GM19468 (cell line): ENCODE measurements at regions not wholly inside any gene's neighbourhood (a gene's known extent, or its start where the extent isn't known, plus 50 kb on each side); places are given as distances from the start of the nearest gene placed in this dataset.
"Not testable (repeated sequence)": the region's sequence is repeated elsewhere in the genome, so short reads cannot be mapped to it uniquely, and the experiment has no call there.

Experiments used
- ATAC-seq: cut with Tn5 transposase; IDR thresholded peaks from one replicate; pipeline ENCODE4 v1.9.1; 2021; ENCODE audit warnings: mild to moderate bottlenecking, moderate library complexity, moderate number of reproducible peaks; ENCODE audit not compliant: unreplicated experiment; ENCODE audit errors: extremely low read depth

DNA sequence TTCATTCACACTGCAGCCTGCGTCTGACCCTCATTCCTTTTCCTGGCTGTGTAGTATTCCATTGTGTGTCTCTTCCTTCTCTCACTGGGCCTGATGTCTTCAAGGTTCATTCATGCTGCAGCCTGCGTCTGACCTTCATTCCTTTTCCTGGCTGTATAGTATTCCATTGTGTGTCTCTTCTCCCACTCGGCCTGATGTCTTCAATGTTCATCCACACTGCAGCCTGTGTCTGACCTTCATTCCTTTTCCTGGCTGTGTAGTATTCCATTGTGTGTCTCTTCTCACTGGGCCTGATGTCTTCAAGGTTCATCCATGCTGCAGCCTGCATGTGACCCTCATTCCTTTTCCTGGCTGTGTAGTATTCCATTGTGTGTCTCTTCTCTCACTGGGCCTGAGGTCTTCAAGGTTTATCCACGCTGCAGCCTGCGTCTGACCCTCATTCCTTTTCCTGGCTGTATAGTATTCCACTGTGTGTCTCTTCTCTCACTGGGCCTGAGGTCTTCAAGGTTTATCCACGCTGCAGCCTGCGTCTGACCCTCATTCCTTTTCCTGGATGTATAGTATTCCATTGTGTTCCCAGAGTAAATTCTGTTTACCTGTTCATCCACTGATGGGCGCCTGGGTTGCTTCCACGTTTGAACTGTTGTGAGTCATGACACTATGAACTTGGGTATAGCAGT lies 191.0 kb downstream of the CRLF2 start:
- not testable (repeated sequence) for ATAC-seq

DNA sequence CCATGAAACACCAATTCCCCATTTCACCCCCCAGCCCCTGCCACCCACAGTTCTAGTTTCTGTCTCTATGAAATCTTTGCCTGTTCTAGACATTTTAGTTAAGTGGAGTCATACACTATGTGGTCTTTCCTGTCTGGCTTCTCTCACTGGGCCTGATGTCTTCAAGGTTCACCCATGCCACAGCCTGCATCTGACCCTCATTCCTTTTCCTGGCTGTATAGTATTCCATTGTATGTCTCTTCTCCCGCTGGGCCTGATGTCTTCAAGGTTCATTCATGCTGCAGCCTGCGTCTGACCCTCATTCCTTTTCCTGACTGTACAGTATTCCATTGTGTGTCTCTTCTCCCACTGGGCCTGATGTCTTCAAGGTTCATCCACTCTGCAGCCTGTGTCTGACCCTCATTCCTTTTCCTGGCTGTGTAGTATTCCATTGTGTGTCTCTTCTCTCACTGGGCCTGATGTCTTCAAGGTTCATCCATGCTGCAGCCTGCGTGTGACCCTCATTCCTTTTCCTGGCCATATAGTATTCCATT lies 191.7 kb downstream of the CRLF2 start:
- ATAC-seq = no peak

DNA sequence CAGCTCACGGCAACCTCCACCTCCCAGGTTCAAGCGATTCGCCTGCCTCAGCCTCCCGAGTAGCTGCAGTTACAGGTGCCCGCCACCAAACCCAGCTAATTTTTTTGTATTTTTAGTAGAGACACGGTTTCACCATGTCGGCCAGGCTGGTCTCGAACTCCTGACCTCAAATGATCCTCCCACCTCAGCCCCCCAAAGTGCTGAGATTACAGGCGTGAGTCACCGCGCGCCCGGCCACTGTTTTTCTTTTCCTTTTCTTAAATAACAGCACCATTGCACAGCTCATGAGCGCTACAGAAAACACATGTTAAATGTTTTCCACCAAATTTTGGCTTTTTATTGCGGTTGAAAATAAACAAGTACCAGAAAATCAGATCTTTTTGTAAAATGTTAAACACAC lies 195.5 kb downstream of the CRLF2 start:
- ATAC-seq = not testable (repeated sequence)

DNA sequence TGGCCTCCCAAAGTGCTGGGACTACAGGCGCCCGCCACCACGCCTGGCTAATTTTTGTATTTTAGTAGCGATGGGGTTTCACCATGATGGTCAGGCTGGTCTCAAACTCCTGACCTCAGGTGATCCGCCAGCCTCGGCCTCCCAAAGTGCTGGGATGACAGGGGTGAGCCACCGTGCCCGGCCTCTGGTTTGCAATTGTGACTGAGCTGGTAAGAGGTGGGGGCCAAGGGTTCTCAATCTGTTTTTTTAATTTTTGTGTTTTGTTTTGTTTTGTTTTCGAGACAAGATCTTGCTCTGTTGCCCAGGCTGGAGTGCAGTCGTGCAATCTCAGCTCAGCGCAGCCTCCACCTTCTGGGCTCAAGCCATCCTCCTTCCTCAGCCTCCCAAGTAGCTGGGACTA lies 196.2 kb downstream of the CRLF2 start:
- not testable (repeated sequence) for ATAC-seq

DNA sequence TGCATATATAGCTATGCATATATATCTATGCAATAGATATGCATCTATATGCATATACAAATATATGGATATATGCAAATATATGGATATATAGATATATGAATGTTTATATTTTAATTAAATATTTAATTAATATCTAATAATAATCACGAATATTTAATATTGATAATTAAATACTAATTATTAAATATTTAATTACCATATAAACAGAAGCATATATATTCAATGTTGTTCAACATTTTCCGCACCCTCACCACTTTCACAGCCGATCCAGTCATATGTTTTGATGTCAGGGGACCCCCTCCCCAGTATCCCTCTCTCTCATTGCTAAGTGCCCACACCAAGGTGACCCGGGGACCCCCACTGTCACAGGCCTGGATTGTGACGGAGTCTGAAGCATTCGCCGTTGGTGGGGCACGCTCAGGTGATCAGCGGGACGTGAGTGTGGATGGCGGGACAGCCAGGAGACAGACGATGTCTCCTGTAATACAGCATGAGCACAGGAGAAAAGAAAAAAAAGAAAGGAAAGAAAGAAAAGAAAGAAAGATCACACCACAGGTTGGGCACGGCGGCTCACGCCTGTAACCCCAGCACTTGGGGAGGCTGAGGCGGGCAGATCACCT lies 199.7 kb downstream of the CRLF2 start:
- no peak for ATAC-seq

DNA sequence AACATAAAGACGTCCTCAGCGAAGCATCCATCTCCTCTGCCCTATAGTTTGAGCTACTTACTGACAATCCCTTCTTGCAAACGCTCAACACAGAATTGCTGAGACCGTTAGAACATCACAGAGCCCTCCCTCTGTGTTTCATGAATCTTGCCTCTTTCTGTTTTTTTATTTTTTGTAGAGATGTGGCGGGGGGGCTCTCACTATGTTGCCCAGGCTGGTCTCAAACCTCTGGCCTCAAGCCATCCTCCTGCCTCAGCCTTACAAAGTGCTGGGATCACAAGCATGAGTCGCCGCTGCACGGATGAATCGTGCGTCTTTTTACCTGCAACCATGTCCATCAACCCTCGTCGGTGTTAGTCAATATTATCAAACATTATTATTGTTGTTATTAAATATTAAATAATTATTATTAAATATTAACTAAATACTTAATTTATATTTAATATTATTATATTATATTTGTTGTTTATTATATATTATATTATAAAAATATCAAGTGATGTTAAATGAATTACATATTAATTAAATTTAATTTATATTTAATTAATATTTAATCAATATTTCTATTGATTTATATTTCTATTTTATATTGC lies 200.7 kb downstream of the CRLF2 start:
- ATAC-seq = no peak

DNA sequence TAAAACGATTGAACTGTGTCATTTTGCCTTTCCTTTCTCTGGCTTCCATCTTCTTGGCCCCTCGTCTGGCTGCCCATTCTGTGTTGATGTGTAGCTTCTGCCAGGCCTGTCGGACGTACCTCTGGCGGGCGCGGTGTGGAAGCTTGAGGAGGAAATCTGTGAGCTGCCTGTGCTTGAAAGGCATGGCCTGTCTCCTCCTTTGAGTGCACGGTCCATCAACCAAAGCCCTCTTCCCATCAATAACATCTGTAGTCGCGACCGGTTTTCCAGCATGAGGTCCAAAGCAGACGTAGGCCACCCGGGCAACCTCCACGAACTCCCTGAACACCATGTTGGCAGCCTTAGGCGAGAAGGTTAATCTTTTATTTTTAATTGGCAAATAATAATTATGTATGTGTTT lies 202.7 kb downstream of the CRLF2 start:
- no peak for ATAC-seq

DNA sequence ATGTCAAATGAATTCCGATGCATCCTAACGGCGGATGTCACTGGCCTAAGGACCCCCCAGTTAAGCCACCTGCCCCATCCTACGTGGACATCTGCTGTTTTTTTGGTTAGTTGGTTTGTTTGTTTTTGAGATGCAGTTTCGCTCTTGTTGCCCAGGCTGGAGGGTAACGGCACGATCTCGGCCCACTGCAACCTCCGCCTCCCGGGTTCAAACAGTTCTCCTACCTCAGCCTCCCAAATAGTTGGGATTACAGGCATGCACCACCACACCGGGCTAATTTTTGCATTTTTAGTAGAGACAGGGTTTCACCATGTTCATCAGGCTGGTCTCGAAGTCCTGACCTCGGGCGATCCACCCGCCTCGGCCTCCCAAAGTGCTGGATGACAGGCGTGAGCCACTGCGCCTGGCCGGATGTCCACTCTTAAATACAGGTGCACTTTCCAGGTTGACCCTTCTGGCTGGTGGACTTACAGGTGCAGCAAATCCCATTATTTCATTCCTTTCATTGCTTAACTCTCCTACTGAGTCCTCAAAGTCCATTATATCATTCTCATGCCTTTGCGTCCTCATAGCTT lies 206.2 kb downstream of the CRLF2 start:
- ATAC-seq = no peak

DNA sequence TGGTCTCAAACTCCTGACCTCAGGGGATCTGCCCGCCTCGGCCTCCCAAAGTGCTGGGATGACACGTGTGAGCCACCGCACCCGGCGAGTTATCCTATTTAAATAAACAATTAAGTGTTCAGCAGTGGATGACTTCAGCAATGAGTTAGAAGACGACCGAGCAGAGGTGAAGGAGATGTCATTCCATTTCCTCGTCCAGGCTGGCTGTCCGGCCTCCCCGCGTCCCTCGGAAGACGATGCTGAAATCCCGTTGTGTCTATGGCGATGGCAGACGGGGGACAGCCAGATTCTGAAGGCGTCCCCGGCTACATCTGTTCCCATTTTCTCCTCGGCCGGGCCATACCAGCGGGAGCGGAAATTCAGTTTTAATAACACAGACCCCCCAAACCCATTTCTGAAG lies 209.8 kb downstream of the CRLF2 start:
- ATAC-seq = no peak

DNA sequence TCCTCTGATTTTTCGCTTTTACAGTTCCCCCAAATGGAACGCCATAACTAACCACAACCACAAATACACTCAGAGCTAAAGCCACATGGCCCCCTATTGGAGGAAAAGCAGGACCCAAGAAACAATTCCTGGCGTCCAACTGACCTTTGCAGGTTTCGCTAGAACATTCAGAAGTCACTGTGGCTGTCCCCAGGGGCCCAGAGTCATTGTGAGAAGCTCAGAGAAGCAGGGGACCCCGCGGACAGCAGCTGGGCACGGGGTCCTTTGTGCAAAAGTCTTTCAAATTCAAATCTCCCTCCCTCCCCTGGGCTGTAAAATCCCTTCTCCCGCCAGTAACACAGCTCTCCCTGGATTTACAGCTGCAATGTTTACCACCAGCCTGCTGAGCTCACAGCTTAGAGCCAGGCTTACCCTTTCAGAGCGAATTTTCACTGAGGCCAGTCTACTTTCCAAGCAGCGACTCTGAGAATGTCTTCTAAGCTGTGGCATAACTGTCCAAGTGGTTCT lies 214.8 kb downstream of the CRLF2 start:
- ATAC-seq = no peak

DNA sequence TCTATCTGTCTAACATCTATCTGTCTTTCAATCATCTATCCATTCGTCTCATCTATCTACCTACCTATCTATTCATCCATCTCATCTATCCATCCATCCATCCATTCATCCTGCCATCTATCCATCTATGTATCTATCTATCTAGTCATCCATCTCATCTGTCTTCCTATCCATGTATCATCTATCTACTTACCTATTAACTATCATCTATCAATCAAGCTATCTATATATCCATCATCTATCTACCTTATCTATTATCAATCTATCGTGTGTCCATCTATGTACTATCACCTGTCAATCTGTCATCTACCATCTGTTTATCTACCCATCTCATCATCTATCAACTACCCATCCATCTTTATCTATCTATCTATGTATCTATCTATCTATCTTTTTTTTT lies 217.7 kb downstream of the CRLF2 start:
- ATAC-seq = no peak

DNA sequence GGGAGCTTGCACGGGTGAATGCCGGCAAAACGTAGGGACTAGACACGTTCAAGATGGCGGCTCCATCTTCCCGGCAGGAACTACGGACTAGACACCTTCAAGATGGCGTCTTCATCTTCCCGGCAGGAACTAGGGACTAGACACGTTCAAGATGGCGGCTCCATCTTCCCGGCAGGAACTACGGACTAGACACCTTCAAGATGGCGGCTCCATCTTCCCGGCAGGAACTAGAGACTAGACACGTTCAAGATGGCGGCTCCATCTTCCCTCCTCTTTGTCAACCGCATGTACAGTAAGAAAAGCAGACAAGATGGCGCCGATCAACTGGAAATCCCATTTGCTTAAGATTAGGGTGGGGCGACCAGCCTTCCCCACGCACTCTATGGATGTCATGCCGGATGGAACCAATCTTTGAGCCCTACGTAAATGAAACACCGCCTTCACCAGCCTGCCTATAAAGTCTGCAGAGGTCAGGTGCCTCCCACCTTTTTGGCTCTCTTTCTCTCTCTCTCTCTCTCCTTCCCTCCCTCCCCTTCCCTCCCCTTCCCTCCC lies 222.4 kb downstream of the CRLF2 start:
- ATAC-seq = peak; percentile 98

DNA sequence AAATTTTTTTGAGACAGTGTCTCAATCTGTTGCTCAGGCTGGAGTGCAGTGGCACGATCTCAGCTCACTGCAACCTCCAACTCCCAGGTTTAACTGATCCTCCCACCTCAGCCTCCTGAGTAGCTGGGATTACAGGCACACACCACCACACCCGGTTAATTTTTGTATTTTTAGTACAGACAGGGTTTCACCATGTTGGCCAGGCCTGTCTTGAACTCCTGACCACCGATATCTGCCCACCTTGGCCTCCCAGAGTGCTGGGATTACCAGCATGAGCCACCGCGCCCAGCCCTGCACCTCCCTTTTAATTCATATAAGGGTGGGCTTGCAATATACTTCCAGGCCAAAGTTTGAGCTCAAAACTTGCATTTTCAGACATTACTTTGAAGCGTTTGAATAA lies 223.9 kb downstream of the CRLF2 start:
- ATAC-seq = not testable (repeated sequence)

DNA sequence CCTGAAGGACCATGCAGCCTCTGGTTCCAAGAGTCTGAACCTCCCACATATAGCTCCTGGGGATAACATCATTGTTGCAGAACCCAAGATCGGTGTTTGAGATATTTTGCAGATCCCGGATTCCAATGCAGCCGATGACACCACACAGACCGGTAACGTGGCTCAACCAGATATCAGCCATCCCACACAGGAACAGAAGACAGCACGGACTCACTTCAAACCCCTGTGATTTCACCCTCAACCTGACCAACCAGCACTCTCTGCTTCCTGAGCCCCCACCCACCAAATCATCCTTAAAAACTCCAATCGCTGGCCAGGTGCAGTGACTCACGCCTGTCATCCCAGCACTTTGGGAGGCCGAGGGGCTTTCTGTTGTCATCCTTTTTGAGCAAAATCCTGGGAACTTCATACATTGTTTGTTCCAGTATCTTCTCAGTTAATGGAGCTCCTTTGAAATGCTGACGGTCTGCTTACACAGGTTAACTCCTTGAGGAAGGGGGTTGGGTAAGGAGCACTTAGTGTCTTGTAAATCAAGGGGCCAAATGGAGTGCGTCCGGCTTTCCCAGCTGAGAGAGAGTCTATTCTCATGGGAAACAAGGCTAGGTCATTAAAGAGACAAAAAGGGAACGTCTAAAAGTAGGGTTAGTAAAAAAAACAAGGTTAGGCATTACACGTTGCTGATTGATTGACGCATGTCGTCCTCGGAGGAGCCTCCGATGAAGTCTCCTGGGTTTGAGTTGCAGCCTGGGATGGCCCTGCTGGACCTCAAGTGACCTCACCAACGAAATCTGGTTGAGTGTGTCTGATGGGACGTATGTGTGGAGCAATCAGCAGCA lies 230.4 kb downstream of the CRLF2 start:
- ATAC-seq = no peak

DNA sequence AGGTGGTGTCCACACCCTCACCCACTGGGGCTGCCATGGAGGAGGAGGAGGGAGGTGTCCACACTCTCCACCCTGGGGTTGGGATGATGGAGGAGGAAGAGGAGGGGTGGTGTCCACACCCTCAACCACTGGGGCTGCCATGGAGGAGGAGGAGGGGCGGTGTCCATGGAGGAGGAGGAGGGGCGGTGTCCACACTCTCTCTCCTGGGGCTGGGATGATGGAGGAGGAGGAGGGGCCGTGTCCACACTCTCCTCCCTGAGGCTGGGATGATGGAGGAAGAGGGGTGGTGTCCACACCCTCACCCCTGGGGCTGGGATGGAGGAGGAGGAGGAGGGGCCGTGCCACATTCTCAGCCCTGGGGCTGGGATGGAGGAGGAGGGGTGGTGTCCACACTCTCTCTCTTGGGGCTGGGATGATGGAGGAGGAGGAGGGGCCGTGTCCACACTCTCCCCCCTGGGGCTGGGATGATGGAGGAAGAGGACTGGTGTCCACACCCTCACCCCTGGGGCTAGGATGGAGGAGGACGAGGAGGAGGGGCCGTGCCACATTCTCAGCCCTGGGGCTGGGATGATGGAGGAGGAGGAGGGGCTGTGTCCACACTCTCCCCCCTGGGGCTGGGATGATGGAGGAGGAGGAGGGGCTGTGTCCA lies 231.7 kb downstream of the CRLF2 start:
- ATAC-seq = no peak

DNA sequence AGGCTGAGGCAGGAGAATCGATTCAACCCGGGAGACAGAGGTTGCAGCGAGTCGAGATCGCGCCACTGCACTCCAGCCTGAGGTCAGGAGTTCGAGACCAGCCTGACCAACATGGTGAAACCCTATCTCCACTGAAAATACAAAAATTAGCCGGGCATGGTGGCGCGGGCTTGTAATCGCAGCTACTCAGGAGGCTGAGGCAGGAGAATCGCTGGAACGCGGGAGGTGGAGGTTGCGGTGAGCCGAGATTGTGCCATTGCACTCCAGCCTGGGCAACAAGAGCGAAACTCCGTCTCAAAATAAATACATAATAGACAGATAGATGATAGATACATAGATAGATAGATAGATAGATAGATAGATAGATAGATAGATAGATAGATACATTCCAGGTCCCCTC lies 233.3 kb downstream of the CRLF2 start:
- ATAC-seq = not testable (repeated sequence)

DNA sequence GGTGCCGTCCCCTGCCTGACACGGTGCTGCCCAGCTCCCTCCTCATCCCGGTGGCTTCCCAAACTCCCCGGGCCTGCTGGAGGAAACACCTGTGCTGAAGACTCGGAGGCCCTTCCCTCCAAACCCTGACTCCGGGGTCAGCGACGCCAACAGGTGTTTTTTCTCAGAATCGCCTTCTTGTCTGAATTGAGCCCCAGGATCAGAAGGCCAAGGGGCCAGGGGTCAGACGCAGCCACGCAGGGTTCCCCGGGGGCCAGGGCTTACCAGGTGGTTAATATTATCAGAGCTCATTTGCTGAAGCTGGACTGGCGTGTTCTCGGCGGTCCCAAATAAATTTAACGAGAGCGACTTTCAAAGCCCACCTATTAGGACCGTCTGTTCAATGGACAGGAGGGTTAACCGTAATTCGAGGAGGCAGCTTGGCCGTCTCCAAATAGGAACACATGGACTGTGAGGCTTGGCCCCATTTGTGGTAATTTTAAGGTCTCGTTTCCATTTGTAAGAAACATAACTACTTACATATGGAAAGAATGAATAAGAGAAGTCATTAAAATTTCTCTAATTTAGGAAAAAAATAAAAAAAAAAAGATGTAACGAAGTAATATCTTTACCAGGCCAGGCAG lies 239.3 kb downstream of the CRLF2 start:
- ATAC-seq = no peak

DNA sequence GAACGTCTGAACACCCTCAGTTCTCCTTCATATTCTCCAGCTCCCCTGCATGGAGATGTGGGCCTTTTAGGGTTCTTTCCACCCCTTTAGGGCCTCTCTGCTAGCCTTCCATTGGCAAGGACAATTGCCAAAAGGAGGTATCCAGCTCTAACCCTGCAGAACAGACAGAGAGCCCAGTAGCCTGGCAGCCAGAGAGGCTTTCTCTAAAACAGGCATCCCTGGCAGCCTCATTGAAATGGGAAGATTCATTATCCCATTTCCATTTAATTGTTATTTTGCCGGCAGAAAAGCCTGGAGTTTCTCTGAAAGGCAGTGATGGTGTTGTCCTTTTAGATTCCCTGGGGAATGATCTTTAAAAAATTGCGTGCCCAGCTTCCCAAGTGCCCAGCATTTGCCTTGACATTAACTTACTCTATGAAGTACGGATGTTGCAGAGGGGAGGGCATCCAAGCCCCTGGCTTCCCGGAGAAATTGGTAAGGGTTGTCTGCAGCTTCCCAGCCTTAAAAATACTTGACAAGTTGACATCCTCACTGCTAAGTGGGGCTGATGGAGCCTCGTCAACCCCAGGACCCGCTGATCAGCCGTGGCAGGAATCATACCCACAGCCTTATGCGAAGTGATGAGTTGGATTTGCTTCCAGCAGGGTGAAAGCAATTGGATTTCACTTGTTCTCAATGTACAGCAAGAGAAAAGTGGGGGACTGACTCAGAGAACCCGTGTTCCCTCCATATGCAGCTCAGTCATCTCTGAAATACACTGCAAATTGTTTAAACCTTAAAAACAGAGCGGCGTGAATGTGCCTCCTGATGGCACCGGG lies 244.1 kb downstream of the CRLF2 start:
- ATAC-seq = no peak
